NB4 (cell line): ENCODE measurements at regions not wholly inside any gene's neighbourhood (a gene's known extent, or its start where the extent isn't known, plus 50 kb on each side); places are given as distances from the start of the nearest gene placed in this dataset.

ENCODE experiments used
- DNase-seq: peaks from one replicate; pipeline ENCODE4 v3.0.0; 2010; ENCODE audit warnings: low read depth
- H3K4me3 ChIP-seq: one replicate; pipeline ENCODE4 v1.5.1; 2011; ENCODE audit warnings: mild to moderate bottlenecking, low read depth, low read length, moderate library complexity
- CTCF ChIP-seq: IDR thresholded peaks from one replicate; pipeline ENCODE4 v1.5.1; 2012; ENCODE audit warnings: low read depth, low read length
- MAX ChIP-seq: IDR thresholded peaks from 2 replicates; pipeline ENCODE4 v1.6.1; 2011; ENCODE audit warnings: low read depth, low read length
- MYC ChIP-seq: IDR thresholded peaks from 2 replicates; pipeline ENCODE4 v1.6.1; 2011; ENCODE audit warnings: low read depth, low read length
- POLR2A ChIP-seq: IDR thresholded peaks from 2 replicates; pipeline ENCODE4 v1.6.1; 2011; ENCODE audit warnings: mild to moderate bottlenecking; ENCODE audit not compliant: insufficient read length; ENCODE audit errors: extremely low read depth

- H3K4me3 ChIP-seq = no peak overlapping the region
- DNase-seq = no peak
- no peak for TF ChIP-seq CTCF
- TF ChIP-seq MYC = no peak
- no peak for TF ChIP-seq POLR2A
Measured at GRCh38 chr13:111048387-111048786, 66.7 kb upstream of the ARHGEF7 start.

- no peak for TF ChIP-seq CTCF
- TF ChIP-seq POLR2A = no peak
- no peak for TF ChIP-seq MAX
- no peak for TF ChIP-seq MYC
- no peak overlapping the region for H3K4me3 ChIP-seq
- DNase-seq = no peak
Measured at GRCh38 chr13:111047326-111047725, 67.8 kb upstream of the ARHGEF7 start.

- peak; percentile 69 for DNase-seq
- H3K4me3 ChIP-seq = no peak overlapping the region
- TF ChIP-seq CTCF = peak; percentile 28
- no peak for TF ChIP-seq POLR2A
Measured at GRCh38 chr13:111046590-111047141, 68.4 kb upstream of the ARHGEF7 start.

- TF ChIP-seq MYC (no peak), MAX (no peak), POLR2A (no peak), CTCF (no peak)
- DNase-seq = no peak
- no peak overlapping the region for H3K4me3 ChIP-seq
Measured at GRCh38 chr13:111045170-111045569, 69.9 kb upstream of the ARHGEF7 start.

- no peak overlapping the region for H3K4me3 ChIP-seq
- TF ChIP-seq POLR2A (no peak), MAX (no peak), MYC (no peak), CTCF (no peak)
- no peak for DNase-seq
Measured at GRCh38 chr13:111044087-111044830, 70.9 kb upstream of the ARHGEF7 start.

- TF ChIP-seq POLR2A = no peak
- no peak for TF ChIP-seq CTCF
- no peak for TF ChIP-seq MAX
- no peak for TF ChIP-seq MYC
- DNase-seq = peak; percentile 26
Measured at GRCh38 chr13:111043575-111043982, 71.5 kb upstream of the ARHGEF7 start.

More at GRCh38 chr13:111043575-111043982, 71.5 kb upstream of the ARHGEF7 start:
- H3K4me3 ChIP-seq = no peak overlapping the region
